Omental fat pad (tissue), 3 donors: ENCODE measurements at regions not wholly inside any gene's neighbourhood (a gene's known extent, or its start where the extent isn't known, plus 50 kb on each side); places are given as distances from the start of the nearest gene placed in this dataset.

ENCODE experiments used
- ATAC-seq: fragments of 150-250 bp; one replicate; pipeline ENCODE4 v1.9.1; 2016; ENCODE audit warnings: mild to moderate bottlenecking, moderate library complexity; ENCODE audit not compliant: low FRiP score
- DNase-seq: peaks from one replicate; pipeline ENCODE4 v3.0.0-alpha.2; 2019; ENCODE audit warnings: low spot score
- TF ChIP-seq, protein P1 (sequence below), 3 donors: fragments of 450-650 bp; IDR thresholded peaks; one replicate each; pipeline ENCODE4 v1.5.1; 2016 to 2017; ENCODE audit warnings: antibody characterized with exemption in 3 of 3, mild to moderate bottlenecking in 3 of 3, moderate library complexity in 2 of 3

DNA sequence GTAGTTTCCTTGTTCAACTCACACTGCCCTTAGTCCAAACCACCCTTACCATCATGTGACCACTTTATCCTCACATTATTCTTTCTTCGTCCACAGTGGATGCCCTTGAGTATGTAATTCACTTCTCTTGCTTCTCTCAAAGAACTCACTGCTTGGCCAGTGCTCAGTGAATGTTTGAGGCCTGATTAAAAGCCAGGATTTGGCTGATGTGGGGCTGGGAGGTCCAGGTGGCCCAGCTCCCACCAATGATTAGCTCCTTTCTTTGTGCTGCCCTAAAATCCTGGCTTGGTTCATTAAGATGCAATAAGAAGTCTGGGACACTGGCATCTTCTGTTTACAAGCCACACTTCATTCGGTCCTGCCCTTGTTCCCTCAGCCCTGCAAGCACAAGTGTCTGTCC is 97.8 kb upstream of the CELF4 start:
- no peak for ATAC-seq
- no peak for DNase-seq
- TF ChIP-seq, protein P1, sequence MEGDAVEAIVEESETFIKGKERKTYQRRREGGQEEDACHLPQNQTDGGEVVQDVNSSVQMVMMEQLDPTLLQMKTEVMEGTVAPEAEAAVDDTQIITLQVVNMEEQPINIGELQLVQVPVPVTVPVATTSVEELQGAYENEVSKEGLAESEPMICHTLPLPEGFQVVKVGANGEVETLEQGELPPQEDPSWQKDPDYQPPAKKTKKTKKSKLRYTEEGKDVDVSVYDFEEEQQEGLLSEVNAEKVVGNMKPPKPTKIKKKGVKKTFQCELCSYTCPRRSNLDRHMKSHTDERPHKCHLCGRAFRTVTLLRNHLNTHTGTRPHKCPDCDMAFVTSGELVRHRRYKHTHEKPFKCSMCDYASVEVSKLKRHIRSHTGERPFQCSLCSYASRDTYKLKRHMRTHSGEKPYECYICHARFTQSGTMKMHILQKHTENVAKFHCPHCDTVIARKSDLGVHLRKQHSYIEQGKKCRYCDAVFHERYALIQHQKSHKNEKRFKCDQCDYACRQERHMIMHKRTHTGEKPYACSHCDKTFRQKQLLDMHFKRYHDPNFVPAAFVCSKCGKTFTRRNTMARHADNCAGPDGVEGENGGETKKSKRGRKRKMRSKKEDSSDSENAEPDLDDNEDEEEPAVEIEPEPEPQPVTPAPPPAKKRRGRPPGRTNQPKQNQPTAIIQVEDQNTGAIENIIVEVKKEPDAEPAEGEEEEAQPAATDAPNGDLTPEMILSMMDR (IDR thresholded peaks at IDR 0.05): no peak

DNA sequence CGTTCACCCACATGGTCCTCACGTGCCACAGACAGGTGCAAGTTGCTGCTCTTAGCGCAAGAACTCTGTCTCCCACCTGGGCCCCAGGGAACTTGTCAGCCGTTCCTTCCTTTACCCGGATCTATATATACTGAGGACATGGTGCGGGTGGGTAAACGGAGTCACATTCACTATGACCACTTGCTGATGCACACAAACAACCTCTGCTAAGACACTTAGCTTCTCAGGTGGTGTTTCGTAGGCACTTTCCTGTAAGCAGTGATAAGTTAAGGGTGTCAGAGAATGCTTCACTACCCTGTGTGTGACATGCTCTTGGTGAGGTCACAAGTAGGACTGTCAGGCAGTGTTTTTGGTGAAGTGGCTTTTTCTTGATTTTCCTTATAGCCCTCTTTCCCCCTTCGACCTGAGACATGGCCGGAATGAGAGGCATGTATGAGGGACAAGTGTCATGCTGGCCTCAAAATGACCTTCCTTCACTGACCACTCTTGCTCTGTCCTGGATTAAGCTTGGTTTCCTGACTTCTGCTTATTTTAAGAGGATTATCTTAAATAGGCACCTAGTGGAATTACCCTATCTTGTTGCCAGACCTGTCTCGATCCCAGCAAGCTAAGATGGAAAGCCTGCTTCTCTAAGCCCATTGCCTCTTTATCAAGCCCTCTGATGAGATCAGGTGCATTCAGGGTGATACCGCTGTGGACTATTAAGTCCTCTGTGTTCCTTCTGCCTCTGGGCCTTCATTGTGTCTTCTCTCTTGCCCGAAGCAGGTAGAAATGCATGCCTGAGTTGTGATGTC is 97.1 kb upstream of the CELF4 start:
- DNase-seq (no peak), ATAC-seq (no peak)
- TF ChIP-seq, protein P1 (IDR thresholded peaks at IDR 0.05): no peak

DNA sequence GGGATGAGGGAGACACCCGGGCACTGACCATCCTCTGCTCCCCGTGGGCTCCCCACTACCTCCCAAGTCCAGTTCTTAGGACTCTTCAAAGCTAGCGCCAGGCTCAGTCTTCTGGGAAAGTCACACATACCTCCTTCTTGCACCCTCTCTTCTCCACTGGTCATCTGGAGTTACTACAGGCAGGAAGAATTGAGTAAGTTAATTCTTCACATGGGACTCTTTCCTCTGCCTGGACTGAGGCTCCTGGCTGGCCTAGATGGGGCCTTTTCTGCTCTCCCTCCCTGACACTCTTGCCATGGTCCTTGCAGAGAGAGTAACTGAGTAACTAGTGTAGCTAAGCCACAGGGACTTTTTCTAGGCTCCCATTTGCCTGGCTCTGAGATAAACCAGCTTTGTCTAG is 96.5 kb upstream of the CELF4 start:
- ATAC-seq: no peak
- DNase-seq: no peak
- TF ChIP-seq, protein P1 (IDR thresholded peaks at IDR 0.05): no peak

DNA sequence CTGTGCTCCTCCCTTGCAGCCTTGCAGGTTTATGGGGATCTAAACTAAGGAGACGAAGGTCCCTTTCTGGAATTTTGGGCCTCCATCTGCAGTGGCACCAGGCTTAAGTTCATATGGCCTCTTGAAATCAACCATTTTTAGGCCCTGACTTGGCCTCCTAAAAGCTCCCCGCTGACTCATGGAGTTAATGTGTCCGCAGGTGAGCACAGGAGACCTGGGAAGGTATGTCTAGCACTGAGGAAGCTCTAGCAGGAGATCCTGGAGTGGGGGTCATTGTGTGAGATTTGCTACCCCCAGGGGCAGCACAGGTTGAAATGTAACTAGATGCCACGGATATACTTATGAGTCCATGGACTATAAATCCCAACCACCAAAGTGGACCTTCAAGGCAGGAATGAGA is 95.9 kb upstream of the CELF4 start:
- no peak for ATAC-seq
- TF ChIP-seq, protein P1 (IDR thresholded peaks at IDR 0.05): no peak
- no peak for DNase-seq

DNA sequence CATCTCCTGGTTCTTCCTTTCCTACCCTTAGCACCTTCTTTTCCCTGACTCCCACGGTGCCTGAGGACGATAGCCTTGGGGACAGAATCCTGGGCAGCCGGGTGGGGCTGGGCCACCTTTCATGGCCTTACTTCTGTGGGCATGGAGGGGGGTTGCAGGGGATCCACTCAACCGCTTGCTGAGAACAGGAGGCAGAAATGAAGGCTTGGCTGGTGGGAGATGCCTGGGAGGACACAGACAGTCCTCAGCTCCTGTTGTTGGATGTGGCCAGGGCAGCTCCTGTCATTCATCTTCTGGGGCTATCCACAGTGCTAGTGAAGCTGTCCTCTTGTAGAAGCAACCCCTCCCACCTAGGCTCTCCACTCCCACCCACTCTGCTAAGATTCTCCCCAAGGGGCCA is 95.5 kb upstream of the CELF4 start:
- DNase-seq (no peak), ATAC-seq (no peak)
- TF ChIP-seq, protein P1 (IDR thresholded peaks at IDR 0.05): no peak

DNA sequence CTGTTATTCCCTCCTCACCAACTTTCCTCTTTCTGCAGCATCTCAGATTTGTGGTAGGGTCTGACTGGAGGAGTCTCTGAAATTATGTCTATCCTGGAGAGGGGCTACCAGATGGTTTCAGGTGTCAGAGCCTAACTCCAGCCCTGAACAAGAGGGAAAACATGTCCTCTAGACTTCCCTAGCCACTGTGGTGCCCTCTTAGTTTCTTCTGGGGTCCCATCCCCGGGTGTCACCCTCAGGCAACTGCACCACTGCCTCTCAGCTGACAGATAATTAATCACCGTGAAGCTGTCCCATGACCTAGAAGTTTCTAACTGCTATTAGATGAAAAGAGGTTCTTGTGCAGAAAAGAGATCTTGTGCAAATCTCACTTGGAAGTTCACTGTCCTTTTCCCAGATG is 95.1 kb upstream of the CELF4 start:
- TF ChIP-seq, protein P1 (IDR thresholded peaks at IDR 0.05): no peak
- no peak for ATAC-seq
- DNase-seq: no peak

DNA sequence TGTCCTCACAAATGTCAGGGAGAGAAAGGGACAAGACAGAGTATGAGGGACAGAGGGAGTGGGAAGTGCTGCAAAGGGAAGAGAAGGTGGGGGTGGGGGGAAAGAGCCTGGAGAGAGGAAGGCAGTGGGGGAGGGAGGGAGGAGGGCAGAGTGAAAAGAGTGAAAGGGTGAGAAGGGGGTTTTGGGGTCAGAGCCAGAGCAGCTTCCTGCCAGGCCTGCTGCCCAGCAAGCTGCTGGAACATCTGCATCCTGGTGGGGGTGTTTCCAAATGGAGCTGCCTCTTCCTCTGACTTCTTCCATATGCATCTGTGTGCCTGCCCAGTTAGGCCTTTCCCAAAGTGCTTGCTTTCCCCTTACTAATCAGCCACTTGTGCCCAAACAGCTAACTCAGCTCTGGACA is 94.3 kb upstream of the CELF4 start:
- no peak for ATAC-seq
- no peak for DNase-seq
- TF ChIP-seq, protein P1 (IDR thresholded peaks at IDR 0.05): no peak
